ENCODE measurements at regions not wholly inside any gene's neighbourhood (a gene's known extent, or its start where the extent isn't known, plus 50 kb on each side); places are given as distances from the start of the nearest gene placed in this dataset.
A peak's percentile ranks its signal among the peaks of the same experiment; 100 is the strongest.

DNA sequence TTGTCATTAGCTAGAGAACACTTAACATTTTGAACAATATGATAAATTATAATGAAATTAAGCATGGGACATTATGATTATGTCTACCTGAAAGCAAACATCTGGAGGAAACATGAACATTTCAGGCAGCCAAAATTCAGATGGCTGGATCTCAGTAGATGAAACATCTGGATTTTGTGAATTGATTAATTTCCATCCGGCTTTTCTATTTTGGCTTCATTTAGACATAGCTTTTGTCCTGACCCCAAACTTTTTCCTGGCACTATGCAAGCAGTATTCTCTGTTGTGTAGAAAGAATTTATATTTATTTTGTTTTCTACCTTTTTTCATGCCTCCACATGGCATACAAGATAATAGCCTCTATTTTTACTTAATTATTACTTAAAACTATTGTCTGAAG is 186.3 kb downstream of the OGFRL1 start:
- H3K27ac ChIP-seq (ENCODE audit: low read depth in 1 of 3, low read length in 2 of 3): no peak overlapping the region
- WGBS, 3 donors: 68 to 91% (median 78%) methylated on average over 1 of the region's 1 CpG
- H3K27me3 ChIP-seq (ENCODE audit: control insufficient read depth in 3 of 3, insufficient read depth in 3 of 3, low read length in 3 of 3): no peaks in the 10 kb centered on the region
- FAIRE-seq: no peak
- no peaks in the 10 kb centered on the region for H3K36me3 ChIP-seq (ENCODE audit: control insufficient read depth in 3 of 3, insufficient read depth in 2 of 3, low read depth in 1 of 3, low read length in 3 of 3)
- H3K4me1 ChIP-seq (ENCODE audit: control insufficient read depth in 3 of 3, insufficient read depth in 2 of 3, low read depth in 1 of 3, low read length in 2 of 3): peaks cover 0 to 3% (median 0%) of the 10 kb centered on the region in 3 donors
- H3K4me3 ChIP-seq (ENCODE audit: low read depth in 1 of 3, low read length in 3 of 3): no peak overlapping the region
- no peaks in the 10 kb centered on the region for H3K9me3 ChIP-seq (ENCODE audit: control insufficient read depth in 2 of 2, insufficient read depth in 1 of 2, low read depth in 1 of 2, low read length in 1 of 2)
- no peak for DNase-seq

- FAIRE-seq: no peak
- Histone ChIP-seq H3K27ac (ENCODE audit: low read depth in 1 of 3, low read length in 2 of 3) (no peak overlapping the region), H3K9me3 (ENCODE audit: control insufficient read depth in 2 of 2, insufficient read depth in 1 of 2, low read depth in 1 of 2, low read length in 1 of 2) (no peaks in the 10 kb centered on the region), H3K4me1 (ENCODE audit: control insufficient read depth in 3 of 3, insufficient read depth in 2 of 3, low read depth in 1 of 3, low read length in 2 of 3) (peaks cover 0 to 3% (median 0%) of the 10 kb centered on the region in 3 donors), H3K4me3 (ENCODE audit: low read depth in 1 of 3, low read length in 3 of 3) (no peak overlapping the region), H3K36me3 (ENCODE audit: control insufficient read depth in 3 of 3, insufficient read depth in 2 of 3, low read depth in 1 of 3, low read length in 3 of 3) (no peaks in the 10 kb centered on the region), H3K27me3 (ENCODE audit: control insufficient read depth in 3 of 3, insufficient read depth in 3 of 3, low read length in 3 of 3) (no peaks in the 10 kb centered on the region)
- WGBS, 3 donors: 57 to 75% (median 67%) methylated on average over 4 of the region's 4 CpGs
- no peak for DNase-seq
Measured at GRCh38 chr6:71476371-71476770, 187.8 kb downstream of the OGFRL1 start.

DNA sequence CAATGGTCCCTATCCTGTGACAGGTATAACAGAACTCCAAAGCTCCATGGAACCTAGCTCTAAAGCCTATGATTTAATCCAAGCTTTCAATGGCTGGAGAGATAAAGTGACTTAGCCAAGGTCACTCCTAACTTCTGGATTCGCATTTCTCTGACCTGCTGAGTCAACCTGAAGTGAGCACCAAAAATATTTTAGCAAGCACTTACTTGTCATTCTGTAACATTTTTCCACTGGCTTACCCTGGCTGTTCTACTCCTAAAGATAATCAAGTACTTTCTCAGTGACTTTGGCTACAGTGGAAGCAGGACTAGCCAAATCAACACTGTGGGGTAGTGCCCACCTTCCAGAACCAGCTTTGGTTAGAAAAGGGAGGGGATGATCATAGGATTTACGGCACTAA is 188.3 kb downstream of the OGFRL1 start:
- 67 to 84% (median 69%) methylated on average over 2 of the region's 2 CpGs for WGBS, 3 donors
- DNase-seq: no peak

DNA sequence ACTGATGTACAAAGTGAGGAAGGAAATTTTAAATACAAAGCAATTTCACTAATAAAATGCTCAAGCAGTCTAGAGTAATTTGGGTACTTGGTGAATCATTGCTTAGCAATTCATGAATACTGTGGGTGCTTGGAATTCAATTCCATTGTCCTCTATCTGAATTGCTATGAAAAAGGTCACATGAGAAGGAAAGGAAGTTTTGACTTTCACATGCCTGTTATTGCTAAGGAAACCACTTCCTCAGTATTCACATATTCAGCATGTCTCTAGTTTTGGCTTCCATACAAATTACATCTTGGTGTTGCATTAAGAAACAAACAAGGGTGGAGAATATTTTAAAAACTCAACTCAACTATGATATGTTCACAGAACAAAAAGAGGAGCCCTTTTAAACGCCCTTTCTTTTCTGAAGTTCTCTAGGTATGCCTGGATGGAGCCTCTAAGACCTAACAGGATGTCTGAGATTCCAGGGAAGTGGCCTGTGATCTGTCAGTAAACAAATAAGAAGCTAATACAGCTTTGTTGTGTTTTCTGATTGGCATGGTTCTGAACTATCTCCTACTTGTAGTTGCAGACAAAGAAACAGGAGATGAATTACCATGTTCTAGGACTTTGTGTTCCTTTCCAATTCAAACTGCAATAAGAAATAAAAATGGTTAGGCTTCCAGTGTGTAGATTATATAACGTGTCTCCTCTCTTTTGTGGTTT is 190.4 kb downstream of the OGFRL1 start:
- FAIRE-seq: no peak

More for the DNA sequence above, 188.3 kb downstream of the OGFRL1 start:
- Histone ChIP-seq H3K27ac (ENCODE audit: low read depth in 1 of 3, low read length in 2 of 3) (no peak overlapping the region), H3K36me3 (ENCODE audit: control insufficient read depth in 3 of 3, insufficient read depth in 2 of 3, low read depth in 1 of 3, low read length in 3 of 3) (no peaks in the 10 kb centered on the region), H3K4me1 (ENCODE audit: control insufficient read depth in 3 of 3, insufficient read depth in 2 of 3, low read depth in 1 of 3, low read length in 2 of 3) (peaks cover 0 to 3% (median 0%) of the 10 kb centered on the region in 3 donors), H3K4me3 (ENCODE audit: low read depth in 1 of 3, low read length in 3 of 3) (no peak overlapping the region), H3K27me3 (ENCODE audit: control insufficient read depth in 3 of 3, insufficient read depth in 3 of 3, low read length in 3 of 3) (no peaks in the 10 kb centered on the region), H3K9me3 (ENCODE audit: control insufficient read depth in 2 of 2, insufficient read depth in 1 of 2, low read depth in 1 of 2, low read length in 1 of 2) (no peaks in the 10 kb centered on the region)
- FAIRE-seq: no peak

DNA sequence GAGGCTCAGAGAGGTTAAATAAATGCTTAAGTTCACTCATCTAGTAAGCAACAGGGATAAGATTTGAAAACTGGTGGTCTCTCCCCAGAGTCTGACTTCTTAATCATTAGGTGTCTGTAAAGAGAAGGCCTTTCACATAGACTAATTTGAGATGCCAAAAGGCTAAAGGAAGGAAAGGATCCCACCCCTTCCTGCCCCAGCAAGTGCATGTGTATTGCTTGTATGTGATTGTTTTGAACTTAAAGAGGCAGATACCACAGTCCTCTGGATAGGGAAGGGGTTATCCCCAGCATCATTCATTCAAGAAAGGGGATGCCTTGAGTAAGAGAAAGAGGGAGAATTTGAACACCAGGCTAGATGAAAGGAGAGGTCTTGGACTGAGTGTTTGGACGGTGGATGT is 192.0 kb downstream of the OGFRL1 start:
- H3K36me3 ChIP-seq (ENCODE audit: control insufficient read depth in 3 of 3, insufficient read depth in 2 of 3, low read depth in 1 of 3, low read length in 3 of 3): no peaks in the 10 kb centered on the region
- FAIRE-seq (no peak), DNase-seq (no peak)
- no peak overlapping the region for H3K4me3 ChIP-seq (ENCODE audit: low read depth in 1 of 3, low read length in 3 of 3)
- H3K9me3 ChIP-seq (ENCODE audit: control insufficient read depth in 2 of 2, insufficient read depth in 1 of 2, low read depth in 1 of 2, low read length in 1 of 2): no peaks in the 10 kb centered on the region
- no peak overlapping the region for H3K27ac ChIP-seq (ENCODE audit: low read depth in 1 of 3, low read length in 2 of 3)
- peaks cover 0 to 3% (median 0%) of the 10 kb centered on the region in 3 donors for H3K4me1 ChIP-seq (ENCODE audit: control insufficient read depth in 3 of 3, insufficient read depth in 2 of 3, low read depth in 1 of 3, low read length in 2 of 3)
- WGBS, 3 donors: 63 to 79% (median 72%) methylated on average over 1 of the region's 1 CpG
- H3K27me3 ChIP-seq (ENCODE audit: control insufficient read depth in 3 of 3, insufficient read depth in 3 of 3, low read length in 3 of 3): no peaks in the 10 kb centered on the region

More for the DNA sequence above, 190.4 kb downstream of the OGFRL1 start:
- Histone ChIP-seq H3K9me3 (ENCODE audit: control insufficient read depth in 2 of 2, insufficient read depth in 1 of 2, low read depth in 1 of 2, low read length in 1 of 2) (no peaks in the 10 kb centered on the region), H3K4me1 (ENCODE audit: control insufficient read depth in 3 of 3, insufficient read depth in 2 of 3, low read depth in 1 of 3, low read length in 2 of 3) (peaks cover 0 to 3% (median 0%) of the 10 kb centered on the region in 3 donors), H3K27ac (ENCODE audit: low read depth in 1 of 3, low read length in 2 of 3) (peak overlapping the region in 2 of 3 donors; percentile 2 to 88), H3K27me3 (ENCODE audit: control insufficient read depth in 3 of 3, insufficient read depth in 3 of 3, low read length in 3 of 3) (no peaks in the 10 kb centered on the region), H3K36me3 (ENCODE audit: control insufficient read depth in 3 of 3, insufficient read depth in 2 of 3, low read depth in 1 of 3, low read length in 3 of 3) (no peaks in the 10 kb centered on the region), H3K4me3 (ENCODE audit: low read depth in 1 of 3, low read length in 3 of 3) (no peak overlapping the region)
- WGBS, 3 donors: 36 to 45% (median 42%) methylated on average over 2 of the region's 2 CpGs
- peak in 1 of 2 donors; percentile 6 for DNase-seq

DNA sequence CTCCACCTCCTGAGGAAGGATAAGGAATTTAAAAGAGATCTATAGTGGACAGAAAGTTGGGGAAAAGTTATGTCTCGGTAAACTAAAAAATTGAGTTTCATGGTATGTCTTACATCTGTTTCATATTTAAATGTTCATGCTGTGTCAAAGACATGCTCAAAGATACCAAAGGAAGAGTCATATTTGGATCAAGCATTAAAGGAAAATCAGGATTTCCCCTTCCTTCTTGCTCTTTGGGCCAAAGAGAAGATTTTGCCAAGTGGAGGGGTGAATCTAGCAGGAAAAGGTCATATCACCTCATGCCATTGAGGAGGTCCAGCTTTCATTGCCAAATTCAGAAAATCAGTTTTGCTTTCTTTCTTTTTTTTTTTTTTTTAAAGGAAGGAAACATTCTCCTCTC is 192.4 kb downstream of the OGFRL1 start:
- H3K36me3 ChIP-seq (ENCODE audit: control insufficient read depth in 3 of 3, insufficient read depth in 2 of 3, low read depth in 1 of 3, low read length in 3 of 3): no peaks in the 10 kb centered on the region
- H3K4me3 ChIP-seq (ENCODE audit: low read depth in 1 of 3, low read length in 3 of 3): no peak overlapping the region
- no peak overlapping the region for H3K27ac ChIP-seq (ENCODE audit: low read depth in 1 of 3, low read length in 2 of 3)
- DNase-seq (no peak), FAIRE-seq (no peak)
- H3K9me3 ChIP-seq (ENCODE audit: control insufficient read depth in 2 of 2, insufficient read depth in 1 of 2, low read depth in 1 of 2, low read length in 1 of 2): no peaks in the 10 kb centered on the region
- 90 to 95% (median 91%) methylated on average over 1 of the region's 1 CpG for WGBS, 3 donors
- peaks cover 0 to 3% (median 0%) of the 10 kb centered on the region in 3 donors for H3K4me1 ChIP-seq (ENCODE audit: control insufficient read depth in 3 of 3, insufficient read depth in 2 of 3, low read depth in 1 of 3, low read length in 2 of 3)
- no peaks in the 10 kb centered on the region for H3K27me3 ChIP-seq (ENCODE audit: control insufficient read depth in 3 of 3, insufficient read depth in 3 of 3, low read length in 3 of 3)

- DNase-seq (no peak), FAIRE-seq (no peak)
- peaks cover 0 to 3% (median 0%) of the 10 kb centered on the region in 3 donors for H3K4me1 ChIP-seq (ENCODE audit: control insufficient read depth in 3 of 3, insufficient read depth in 2 of 3, low read depth in 1 of 3, low read length in 2 of 3)
- H3K4me3 ChIP-seq (ENCODE audit: low read depth in 1 of 3, low read length in 3 of 3): no peak overlapping the region
- no peaks in the 10 kb centered on the region for H3K36me3 ChIP-seq (ENCODE audit: control insufficient read depth in 3 of 3, insufficient read depth in 2 of 3, low read depth in 1 of 3, low read length in 3 of 3)
- H3K27me3 ChIP-seq (ENCODE audit: control insufficient read depth in 3 of 3, insufficient read depth in 3 of 3, low read length in 3 of 3): no peaks in the 10 kb centered on the region
- H3K9me3 ChIP-seq (ENCODE audit: control insufficient read depth in 2 of 2, insufficient read depth in 1 of 2, low read depth in 1 of 2, low read length in 1 of 2): no peaks in the 10 kb centered on the region
- H3K27ac ChIP-seq (ENCODE audit: low read depth in 1 of 3, low read length in 2 of 3): no peak overlapping the region
Measured at GRCh38 chr6:71481801-71482200, 193.2 kb downstream of the OGFRL1 start.

DNA sequence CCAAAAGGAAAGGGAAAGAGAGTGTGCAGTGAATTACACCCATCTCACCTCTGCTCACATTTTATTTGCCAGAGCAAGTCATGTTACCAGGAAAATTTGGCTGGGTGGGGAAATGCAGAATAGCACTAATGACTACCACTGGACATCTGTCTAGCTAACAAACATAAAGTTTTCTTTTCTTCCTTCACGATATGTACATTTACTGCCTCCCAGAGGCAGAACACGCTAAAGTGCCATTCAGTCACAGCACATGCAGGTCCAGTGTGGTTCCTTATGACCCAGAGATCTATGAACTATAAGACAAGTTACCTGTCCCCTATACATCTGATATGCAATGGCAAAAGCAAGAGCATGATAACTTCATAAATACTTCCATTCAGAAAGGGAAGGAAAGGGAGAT is 194.1 kb downstream of the OGFRL1 start:
- WGBS, 3 donors: 56 to 80% (median 70%) methylated on average over 2 of the region's 2 CpGs
- no peaks in the 10 kb centered on the region for H3K27me3 ChIP-seq (ENCODE audit: control insufficient read depth in 3 of 3, insufficient read depth in 3 of 3, low read length in 3 of 3)
- H3K9me3 ChIP-seq (ENCODE audit: control insufficient read depth in 2 of 2, insufficient read depth in 1 of 2, low read depth in 1 of 2, low read length in 1 of 2): no peaks in the 10 kb centered on the region
- no peak for FAIRE-seq
- no peak overlapping the region for H3K4me3 ChIP-seq (ENCODE audit: low read depth in 1 of 3, low read length in 3 of 3)
- H3K4me1 ChIP-seq (ENCODE audit: control insufficient read depth in 3 of 3, insufficient read depth in 2 of 3, low read depth in 1 of 3, low read length in 2 of 3): peaks cover 0 to 3% (median 0%) of the 10 kb centered on the region in 3 donors
- no peak overlapping the region for H3K27ac ChIP-seq (ENCODE audit: low read depth in 1 of 3, low read length in 2 of 3)
- DNase-seq: no peak
- no peaks in the 10 kb centered on the region for H3K36me3 ChIP-seq (ENCODE audit: control insufficient read depth in 3 of 3, insufficient read depth in 2 of 3, low read depth in 1 of 3, low read length in 3 of 3)

DNA sequence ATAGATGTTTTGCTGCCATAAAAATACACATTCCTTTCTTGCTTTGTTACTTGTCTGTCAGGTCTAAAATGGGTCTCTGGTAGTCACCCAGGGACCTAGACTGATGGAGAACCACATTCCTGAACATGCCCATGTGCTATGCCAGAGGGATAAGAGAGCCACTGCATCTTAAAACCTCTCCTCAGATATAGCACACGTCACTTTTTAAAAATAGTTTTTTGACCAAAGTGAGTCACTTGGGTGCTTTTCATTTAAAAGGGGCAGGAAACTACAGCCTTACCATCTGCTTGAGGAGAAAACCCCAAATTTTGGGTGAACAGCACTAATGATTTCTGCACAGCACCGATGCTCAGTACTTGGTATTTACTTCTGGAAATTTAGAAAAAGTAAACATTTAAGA is 197.8 kb downstream of the OGFRL1 start:
- Histone ChIP-seq H3K4me3 (ENCODE audit: low read depth in 1 of 3, low read length in 3 of 3) (no peak overlapping the region), H3K9me3 (ENCODE audit: control insufficient read depth in 2 of 2, insufficient read depth in 1 of 2, low read depth in 1 of 2, low read length in 1 of 2) (no peaks in the 10 kb centered on the region), H3K36me3 (ENCODE audit: control insufficient read depth in 3 of 3, insufficient read depth in 2 of 3, low read depth in 1 of 3, low read length in 3 of 3) (no peaks in the 10 kb centered on the region), H3K4me1 (ENCODE audit: control insufficient read depth in 3 of 3, insufficient read depth in 2 of 3, low read depth in 1 of 3, low read length in 2 of 3) (no peaks in the 10 kb centered on the region), H3K27me3 (ENCODE audit: control insufficient read depth in 3 of 3, insufficient read depth in 3 of 3, low read length in 3 of 3) (no peaks in the 10 kb centered on the region), H3K27ac (ENCODE audit: low read depth in 1 of 3, low read length in 2 of 3) (no peak overlapping the region)
- DNase-seq (no peak), FAIRE-seq (no peak)
- WGBS, 3 donors: 75 to 87% (median 77%) methylated on average over 2 of the region's 2 CpGs
